HG03565 (cell line): ENCODE measurements at regions not wholly inside any gene's neighbourhood (a gene's known extent, or its start where the extent isn't known, plus 50 kb on each side); places are given as distances from the start of the nearest gene placed in this dataset.

Experiments used
- ATAC-seq: cut with Tn5 transposase; IDR thresholded peaks from one replicate; pipeline ENCODE4 v1.9.1; 2021; ENCODE audit warnings: mild to moderate bottlenecking, moderate library complexity; ENCODE audit not compliant: unreplicated experiment

DNA sequence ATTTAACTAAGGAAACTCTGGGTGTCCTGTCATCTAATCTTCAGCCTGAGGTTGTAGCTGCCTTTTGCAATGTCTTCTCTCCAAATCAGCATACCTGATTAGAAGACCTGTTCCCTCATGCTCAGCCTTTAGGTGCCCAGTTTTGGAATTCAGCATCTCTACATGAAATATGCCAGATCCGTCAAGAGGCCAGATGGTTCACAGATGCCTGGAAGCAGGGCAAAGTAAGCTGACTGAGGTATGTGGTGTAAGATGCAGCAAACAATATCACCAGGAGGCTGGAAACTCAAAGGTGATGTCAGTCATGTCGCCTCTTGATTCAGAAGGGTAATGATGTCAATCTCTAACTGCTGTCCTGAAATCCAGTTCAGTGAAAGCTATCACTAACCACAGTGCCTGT, 324.4 kb downstream of the PRELID2 start:
- ATAC-seq = no peak

DNA sequence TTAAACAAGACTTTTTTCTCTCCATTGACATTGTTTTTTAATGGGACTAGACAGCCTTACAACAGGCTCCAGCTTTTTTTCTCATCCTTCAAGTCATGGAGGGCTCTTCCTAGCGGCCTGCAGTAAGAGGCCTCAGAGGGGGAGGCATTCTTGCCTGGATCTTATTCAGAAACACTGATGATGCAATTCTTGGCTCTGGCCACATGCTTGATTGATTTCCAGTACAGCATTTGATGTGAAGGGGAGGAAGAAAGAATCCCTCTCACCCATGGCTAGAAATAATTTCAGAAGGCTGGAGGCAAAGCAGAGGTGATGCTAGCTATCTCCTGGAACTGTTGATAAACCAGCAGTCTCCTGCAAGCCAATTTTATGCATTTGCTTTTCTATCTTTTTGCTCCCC, 324.8 kb downstream of the PRELID2 start:
- ATAC-seq = no peak

DNA sequence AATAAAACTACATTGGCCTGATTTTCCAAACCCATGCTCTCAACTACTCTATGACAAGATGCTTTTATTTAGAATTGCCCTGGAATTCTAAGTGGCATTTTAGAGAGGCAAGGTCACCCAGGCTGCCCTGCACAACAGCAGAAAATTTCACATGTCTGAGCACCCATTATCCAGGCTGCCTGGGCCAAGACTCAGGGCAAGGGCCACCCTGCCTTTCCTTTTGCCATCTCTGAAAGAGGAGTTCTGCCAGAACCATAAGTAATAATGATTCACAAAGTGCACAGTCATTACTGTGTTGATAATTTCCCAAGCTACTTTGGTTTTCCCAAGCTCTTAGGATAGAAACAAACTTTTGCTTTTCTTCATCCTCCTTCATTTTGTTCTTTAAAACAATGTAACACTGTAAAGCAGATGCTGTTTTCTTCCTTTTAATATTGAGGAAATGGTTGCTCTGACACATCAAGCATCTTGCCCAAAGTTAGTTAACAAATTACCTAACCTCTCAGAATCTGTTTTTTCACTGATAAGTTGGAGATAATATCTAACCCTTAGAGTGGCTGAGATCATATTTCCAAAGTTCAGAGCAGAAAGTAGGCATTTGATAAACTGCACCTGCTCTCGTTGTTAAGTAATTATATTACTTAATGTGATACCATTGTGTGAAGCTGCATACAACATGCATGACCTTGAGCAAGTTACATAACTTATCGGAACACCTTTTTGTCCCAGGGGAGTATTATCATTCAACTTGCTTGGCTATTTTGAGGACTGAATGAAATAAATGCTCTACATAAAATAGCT, 325.6 kb downstream of the PRELID2 start:
- no peak for ATAC-seq

DNA sequence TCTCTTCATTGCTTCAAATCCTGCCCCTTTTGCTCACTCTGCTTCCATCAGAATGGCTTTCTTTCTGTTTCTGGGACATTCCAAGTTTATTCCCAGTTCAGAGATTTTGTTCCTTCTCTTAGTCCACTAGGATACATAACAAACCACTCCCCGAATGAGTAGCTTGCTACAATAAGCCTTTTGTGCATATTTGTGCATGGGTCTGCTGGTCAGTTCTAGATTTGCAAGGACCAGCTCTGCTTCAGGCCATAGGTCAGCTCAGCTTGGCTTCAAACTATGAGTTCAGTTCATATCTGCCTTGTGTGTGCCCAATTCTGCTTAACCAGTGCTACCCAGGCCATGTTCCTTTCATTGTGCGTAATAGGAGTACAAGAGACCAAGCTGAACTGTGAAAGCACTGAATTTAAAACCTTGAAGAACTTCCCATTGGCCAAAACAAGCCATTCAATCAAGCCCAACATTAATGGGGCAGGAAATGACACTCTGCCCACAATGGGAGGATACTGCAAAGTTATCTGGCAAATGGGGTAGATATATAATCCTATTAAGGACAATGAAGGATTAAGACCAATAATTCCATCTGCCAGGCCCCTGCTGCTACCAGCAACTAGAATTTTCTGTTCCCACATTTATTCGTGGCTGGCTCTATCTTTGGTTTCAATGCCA, 328.8 kb downstream of the PRELID2 start:
- no peak for ATAC-seq

DNA sequence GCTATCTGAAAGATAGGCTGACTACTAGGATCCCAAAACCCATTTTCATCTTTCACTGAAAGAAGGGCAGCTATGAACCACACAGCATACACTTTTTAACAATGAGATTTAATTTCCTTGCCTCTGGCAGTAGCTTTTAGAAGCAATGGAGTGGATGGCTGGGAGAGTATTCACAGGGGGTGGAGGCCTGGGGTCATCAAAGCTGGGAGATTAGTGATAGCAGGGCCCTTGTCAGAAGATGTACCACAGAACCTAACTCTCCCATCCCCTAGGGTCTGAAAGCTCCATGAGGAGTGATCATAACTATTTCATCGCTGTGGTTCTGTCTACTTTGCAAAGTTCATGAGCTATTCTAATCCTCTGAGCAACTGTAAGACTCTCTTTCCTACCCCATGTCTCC, 332.2 kb downstream of the PRELID2 start:
- ATAC-seq = no peak

DNA sequence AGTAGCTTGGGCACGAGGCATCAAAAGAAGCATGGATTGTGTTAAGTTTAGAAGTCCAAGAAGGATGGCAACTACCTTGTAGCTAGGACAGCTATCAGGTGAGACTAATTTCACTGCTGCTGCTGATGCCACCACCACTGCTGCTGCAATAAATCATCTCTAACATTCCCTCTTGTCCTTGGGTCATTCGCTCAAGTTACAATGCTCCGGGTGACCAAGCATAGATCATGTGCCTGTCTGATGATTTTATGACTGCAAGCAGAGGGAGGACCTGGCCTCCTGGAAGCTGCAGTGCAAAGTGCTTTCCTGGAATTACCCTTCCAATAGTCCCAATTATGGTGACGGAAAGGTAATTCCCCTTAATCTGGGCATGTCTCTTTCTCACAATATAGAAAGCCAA, 334.4 kb downstream of the PRELID2 start:
- ATAC-seq = no peak

DNA sequence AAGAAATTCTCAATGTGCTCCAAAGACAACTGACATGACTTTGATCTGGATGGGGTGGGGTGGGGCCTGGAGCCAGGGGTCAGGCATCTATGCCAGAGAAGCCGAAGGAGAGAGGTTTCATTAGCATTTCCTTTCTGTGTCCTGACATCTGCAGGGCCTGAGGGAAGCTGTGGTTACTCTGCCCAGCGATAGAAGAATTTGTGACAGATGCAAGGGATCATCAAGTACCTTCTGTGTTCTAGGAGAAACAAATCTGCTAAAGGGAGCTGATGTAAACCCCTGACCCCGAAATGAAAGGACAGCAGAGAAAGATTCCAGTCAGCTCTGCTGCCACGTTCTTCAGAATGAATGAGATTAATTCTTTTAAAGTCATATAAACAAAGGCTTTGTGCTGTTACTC, 335.7 kb downstream of the PRELID2 start:
- no peak for ATAC-seq

DNA sequence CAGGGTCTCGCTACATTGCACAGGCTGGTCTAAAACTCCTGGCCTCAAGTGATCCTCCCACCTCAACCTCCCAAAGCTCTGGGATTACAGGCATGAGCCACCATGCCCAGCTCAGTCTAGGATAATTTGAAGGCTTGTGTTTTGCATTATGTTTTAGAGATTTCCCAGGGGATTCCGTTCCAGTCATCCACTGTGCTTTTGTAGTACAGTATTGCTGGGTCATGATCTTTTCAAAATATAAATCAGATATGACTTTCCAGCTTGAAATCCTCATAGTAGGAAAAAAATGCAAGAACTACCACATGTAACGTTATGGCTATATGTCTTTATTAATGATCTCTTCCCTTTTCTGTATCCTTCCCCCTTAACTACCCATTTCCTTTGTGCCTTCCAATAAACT, 338.1 kb downstream of the PRELID2 start:
- no peak for ATAC-seq

DNA sequence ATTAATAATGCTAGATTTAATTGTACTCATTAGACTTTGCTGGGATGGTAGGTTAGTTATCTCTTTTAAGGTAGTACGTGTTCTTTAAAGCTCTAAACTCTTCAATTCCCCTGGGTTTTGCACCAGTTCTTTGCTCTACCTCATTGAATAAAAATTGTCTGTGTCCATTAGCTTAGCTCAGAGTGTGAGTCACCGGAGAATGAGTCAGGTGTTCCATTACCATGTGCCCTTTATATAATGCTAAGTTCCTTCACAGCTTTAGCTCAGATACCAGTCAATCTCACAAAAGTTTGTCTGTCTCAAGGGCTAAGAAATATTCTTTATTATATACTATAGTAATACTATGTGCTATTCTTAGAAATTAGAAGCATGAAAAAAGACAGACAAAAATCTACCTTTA, 339.4 kb downstream of the PRELID2 start:
- no peak for ATAC-seq

DNA sequence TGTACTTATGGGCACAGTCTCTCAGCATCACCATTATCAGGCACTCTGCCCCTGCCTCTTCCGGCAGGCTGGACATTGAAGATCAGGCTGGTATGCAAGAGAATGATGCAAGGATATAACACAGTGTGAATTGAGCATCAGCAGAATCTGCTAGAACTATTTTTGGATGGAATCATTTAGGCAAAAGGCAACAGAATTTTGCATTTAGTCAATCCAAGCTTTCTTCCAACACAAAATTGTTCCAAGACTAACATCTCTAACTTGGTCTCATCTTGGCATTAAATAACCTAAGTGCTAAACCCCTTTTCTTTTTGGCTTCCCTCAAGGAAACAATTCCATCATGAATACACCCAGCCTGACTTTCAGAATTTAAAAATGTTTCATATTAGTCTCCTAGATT, 339.9 kb downstream of the PRELID2 start:
- no peak for ATAC-seq

DNA sequence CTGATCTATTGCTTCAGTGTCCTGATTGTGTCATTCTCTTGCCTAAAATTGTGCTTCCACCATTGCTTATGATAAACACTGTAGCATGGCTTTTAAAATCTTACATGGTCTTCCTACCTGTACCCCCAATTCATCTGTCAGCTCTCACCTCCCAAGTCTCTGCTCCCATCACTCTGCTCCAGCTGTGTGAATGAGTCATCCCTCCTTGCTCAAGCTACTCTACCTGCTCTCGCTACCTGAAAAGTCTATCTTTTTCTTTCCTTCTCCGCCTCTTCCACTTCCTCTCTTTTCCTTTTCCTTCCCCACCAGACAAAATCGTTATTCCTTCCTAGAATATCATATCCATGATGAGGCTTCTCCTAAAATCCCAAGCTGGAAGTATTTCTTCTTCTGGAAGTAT, 341.7 kb downstream of the PRELID2 start:
- ATAC-seq = no peak

DNA sequence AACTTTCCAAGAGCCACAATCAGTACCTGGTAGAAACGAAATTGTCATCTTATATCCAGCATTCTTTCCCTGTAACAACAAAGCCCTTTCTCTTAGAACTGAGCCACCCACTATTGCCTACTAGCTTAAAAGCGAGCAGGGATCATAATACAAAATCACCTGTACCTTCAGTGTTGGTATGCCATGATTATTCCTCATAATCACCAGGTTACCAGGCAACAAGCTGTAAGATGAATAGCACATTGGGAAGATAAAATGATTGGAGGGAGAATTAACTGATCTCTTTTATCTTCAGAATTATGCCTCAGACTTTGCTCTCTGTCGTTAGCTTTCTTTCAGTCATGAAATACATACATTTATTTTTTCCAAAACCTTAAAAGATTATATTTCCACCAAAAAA, 345.6 kb downstream of the PRELID2 start:
- no peak for ATAC-seq

DNA sequence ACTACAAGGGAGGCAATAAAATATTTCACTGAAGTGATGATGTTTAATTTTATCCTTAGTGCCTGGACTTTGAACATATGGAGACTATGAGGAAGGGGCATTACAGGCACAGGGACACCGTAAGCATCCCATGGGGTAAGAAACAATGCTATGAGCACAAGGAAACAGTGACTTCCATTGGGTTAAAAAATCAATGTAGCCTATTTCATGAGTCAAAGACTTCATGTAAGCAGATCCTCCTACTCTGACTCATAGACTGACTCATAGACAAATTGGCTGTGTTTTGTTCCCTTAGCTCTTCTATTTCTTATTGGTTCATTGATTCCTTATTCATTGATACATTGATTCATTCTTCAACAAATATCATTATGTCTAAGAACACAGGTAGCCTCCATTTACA, 351.0 kb downstream of the PRELID2 start:
- ATAC-seq = no peak

DNA sequence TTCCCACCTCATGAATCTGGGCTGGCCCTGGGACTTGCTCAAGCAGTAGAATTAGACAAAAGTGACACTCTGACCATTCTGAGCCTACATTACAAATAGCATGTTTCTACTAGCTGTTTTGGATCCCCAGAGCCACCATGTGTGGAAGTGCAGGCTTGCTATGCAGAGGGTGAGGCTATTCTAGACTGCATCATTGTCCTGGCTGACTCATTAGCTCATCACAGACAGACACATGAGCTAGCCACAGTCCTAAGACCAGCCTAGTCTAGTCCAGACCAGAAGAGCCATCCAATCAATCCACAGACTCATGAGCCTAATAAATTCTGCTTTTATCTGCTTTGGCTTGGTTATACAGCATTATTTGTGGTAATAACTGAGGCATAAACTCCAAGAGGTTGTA, 351.9 kb downstream of the PRELID2 start:
- no peak for ATAC-seq

DNA sequence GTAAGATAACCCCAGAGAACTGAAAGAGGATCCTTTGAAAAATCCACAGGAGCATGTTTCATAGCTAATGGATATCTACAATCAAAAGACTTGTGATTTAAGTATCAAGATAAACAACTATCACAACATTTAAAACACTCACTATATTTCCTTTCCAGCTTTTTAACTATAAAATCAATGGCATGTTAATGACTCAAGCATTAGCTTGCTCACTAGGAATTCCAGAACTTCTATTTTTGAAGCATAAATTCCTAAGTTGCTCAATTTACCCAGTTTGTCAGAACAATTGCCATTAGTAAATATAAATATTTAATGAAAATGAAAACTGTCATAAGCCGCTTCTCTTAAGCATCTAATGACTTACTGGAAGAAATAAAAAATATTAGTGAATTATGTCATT, 355.3 kb downstream of the PRELID2 start:
- no peak for ATAC-seq

DNA sequence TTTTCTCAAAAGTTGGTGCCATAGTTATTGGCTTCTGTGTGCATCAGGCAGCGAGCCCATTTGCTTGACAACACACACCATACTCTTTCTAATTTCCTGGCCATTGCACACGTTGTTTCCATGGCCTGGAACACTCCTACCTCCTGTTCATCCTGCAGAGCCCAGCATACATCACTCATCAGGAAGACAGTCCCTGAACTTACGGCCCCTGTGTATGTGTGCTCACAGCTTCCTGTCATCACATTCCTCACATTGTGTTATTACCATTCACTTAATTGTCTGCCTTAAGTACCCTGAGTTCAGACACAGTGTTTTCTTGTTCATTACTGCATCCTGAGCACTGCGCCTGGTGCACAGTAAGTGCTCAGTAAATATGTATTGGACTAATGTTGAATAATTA, 355.9 kb downstream of the PRELID2 start:
- ATAC-seq = no peak

DNA sequence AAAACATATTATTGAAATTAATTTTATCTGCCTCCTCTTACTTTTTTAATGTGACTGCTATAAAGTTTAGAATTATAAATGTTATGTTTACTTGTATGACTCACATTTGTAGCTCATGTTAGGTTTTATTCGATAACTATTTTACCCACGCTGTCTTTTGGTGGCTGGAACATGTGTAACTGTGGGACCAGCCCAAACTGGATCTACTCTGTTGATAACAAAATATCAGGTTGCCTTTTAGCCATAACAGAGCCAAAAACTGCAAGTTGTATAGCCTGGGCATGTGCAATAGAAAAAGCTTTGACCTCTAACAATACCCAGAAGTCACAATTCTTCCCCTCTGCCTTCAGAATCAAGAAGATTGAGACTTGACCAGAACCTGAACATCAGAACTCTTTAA, 356.5 kb downstream of the PRELID2 start:
- ATAC-seq = no peak

DNA sequence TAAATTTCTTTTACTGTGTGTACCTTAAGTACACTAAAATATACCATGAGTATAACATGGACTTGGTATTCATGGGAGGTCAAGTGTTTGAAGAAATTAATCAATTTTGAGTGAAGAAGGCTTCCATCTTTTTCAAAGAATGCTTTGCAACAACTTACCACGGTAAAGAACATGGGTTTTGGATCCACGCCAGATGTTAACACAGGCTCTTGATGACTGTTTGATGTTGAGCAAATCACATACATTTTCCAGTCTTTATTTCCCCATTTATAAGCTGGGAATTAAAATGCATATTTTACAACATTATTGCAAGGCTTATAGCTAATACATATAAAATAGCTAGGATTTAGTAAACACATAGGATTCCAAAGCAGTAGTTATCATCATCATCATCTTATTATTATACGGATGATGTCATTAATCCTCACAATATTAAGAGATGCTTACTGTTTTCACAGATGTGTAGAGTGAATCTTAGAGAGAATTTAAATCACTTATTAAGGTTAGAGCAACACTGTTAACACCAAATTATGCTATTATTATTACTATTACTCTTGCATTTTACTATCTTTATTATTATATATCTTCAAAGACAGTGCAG, 362.0 kb downstream of the PRELID2 start:
- no peak for ATAC-seq

DNA sequence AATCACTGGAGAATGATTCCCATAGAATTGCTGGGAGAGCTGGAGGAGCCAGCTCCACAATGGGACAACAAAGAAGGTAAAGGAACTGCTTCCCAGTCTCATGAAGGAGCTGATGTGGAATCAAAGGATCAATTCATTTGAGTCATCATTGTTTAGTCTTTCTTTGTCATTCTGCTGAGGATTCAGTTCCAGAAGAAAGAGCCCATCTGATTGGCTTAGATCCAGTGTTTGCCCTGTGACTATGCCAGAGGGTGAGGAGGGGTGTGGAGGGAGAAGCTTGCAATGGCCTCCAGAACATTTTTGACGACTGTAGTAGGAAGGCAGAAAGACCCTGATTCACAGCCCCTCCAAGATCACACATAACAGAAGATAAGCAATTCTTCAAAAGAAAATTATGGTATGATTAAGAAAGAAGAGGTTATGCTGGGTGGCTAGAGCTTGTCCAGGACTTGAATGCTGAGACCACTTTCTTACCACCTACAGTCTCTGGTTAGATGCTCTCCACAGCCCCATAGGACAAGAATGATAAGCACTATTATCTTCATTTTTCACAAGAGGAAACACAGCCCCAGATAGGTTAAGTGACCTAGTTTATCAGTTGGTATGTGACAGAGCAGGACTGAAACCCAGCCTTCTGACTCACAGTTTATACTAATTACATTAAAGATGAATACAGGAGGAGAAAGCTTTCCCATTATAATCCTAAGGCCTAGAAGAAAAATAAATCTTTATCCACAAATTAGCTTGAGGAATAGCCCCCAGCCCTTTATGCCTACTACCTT, 363.1 kb downstream of the PRELID2 start:
- ATAC-seq = no peak

DNA sequence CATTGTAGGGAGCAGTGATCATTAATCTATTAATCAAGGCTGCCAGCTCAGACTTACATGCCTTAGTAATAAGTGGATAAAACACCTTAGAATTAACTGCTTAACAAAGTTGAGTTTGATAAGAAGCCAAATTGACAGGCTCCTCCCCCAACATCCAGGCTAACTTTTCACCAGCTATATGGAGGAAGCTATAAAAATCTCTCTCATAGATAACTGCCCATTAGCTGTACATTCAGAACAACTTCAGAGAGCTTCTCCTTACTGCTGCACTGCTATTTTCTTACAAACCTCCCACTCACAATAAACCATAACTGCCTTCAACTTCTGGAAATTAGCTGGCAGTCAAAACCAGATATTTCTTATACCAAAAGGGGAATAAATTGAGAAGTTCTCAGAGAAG, 364.1 kb downstream of the PRELID2 start:
- ATAC-seq = no peak

DNA sequence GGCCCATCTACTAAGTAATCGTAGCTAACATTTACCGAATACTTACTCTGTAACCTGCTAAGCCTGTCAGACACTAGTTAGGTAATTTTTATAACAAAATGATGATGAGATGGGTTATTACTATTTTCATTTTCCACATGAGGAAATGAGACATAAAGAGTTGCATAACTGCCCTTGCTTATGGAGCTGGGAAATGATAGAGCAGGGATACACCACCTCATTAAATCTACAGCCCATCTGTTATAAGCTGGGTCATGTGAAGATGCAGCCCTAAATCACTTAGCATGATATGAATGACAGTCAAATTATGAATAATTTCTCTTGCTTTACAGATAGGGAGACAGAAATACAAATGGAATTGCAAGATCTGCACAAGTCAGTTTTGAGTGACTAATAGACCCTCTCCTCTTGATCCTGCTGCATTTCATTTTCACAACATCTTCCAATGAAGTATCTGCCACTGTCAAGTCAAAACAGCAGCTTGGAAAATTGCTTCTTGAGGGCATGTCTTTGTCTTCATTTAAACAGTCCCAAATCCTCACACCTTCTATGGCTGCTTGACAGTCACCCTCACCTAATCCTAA, 364.7 kb downstream of the PRELID2 start:
- ATAC-seq = no peak
